ENCODE measurements at regions not wholly inside any gene's neighbourhood (a gene's known extent, or its start where the extent isn't known, plus 50 kb on each side); places are given as distances from the start of the nearest gene placed in this dataset.

GRCh38 chr20:22504829-22505377 is 79.5 kb downstream of the FOXA2 start:
- DNase-seq (ENCODE audit: low spot score) = no peak

DNA sequence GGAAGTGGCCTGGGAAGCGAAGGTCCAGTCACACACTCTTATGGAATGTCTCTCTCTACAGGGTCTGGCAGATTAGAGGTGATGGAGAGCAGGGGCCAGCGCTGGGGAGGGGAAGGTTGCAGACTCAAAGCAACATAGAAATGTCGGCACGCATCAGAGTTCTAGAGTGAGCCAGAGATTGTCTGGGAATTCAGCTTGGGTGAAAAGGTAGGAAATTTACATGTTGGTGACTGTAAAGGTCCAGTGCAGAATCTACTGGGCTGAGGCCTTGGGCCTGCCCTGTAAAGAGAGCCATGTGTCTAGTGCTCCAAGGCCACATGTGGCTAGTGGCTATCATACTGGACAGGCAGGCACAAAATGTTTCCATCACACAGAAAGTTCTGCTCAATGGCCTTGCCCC is 80.8 kb downstream of the FOXA2 start:
- no peak for DNase-seq (ENCODE audit: low spot score)

- no peak for DNase-seq (ENCODE audit: low spot score)
Observed at GRCh38 chr20:22502731-22503191, 81.6 kb downstream of the FOXA2 start.

GRCh38 chr20:22501566-22502344 is 82.6 kb downstream of the FOXA2 start:
- DNase-seq (ENCODE audit: low spot score) = no peak

- DNase-seq (ENCODE audit: low spot score) = no peak
Observed at GRCh38 chr20:22501034-22501433, 83.3 kb downstream of the FOXA2 start.

DNA sequence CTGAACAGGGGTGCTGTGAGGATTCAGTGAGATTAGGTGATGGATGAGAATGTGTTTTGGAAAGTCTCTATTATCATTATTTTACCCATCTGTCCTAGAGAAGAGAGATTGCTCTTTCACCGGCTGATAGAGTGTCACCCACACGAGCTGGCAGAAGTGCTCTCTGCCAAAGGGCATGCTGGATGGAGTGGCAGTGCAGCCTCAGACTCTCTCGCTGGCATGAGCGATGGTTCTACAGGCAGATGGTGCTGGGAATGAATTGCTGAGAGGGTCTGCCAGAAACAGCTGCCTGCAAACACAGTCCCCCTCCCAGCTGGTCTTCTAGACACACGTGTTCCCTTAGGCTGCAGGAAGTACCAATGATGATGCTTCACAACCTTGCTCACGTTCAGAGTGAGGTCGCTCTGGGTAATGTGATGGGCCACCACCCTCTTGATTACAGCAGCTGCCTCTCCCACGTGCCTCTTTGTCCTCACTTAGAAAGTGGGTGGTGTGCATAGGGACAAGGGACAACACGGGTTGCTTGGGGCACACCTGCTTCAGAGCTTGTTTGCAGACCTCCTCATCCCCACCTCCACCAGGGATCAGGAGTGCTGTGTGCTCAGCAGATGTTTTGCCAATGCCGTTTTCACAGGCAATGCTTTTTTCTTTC is 84.7 kb downstream of the FOXA2 start:
- DNase-seq (ENCODE audit: low spot score) = no peak

- no peak for DNase-seq (ENCODE audit: low spot score)
Observed at GRCh38 chr20:22496817-22497216, 87.6 kb downstream of the FOXA2 start.

DNA sequence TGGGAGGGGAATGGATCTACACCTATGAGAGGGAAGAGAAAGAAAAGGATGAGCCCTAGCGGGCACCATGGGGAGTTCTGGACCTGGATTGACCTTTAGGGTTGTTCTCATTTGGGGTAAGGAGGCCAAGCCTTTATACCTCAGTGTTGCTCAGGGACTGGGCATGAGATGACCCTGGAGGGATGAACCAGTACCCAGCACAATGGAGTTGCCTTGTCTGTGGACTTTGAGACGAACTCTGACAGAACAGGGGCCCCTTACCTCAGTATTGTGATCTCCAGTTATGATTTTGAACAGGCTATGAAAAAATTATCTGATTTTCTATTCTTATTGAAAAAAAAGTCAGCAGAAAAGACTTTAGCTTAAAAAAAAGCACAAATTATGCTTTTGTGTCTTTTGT is 88.6 kb downstream of the FOXA2 start:
- no peak for DNase-seq (ENCODE audit: low spot score)

DNA sequence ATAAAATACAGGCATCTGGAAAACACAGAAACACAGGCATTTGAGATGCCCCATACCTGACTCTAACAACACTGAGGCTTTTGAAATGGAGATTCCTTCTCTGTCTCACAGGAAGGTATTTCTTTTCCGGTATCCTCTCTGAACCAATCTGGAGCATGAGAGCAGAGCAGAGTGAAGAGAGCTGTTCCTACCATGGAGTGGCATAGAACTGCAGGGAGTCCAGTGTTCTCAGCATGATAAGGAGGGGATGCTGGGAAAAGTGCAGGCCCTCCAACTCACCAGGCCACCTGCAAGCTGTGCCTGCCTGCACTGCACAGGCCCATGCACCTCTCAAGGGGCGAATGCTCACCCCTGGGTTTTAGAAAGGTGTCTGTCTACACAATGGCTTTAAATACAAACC is 89.2 kb downstream of the FOXA2 start:
- DNase-seq (ENCODE audit: low spot score) = no peak

DNA sequence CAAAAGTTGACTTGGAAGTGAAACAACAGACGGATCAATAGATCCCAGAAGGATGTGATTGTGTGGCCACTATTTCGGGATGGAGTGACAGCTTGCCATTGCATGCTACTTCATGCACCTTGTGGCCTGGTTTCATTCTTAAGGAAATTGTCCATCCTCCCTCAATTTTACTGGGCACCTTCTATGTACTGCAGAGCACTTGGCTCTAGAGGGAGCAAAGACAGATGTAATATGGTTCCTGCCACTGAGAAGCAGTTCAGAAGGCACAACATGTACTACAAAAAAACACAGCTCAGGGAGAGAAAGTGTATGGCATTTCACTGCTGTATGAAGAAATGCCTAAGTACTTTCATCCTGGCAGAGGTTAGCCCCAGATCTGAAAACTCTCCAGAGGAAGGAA is 91.9 kb downstream of the FOXA2 start:
- no peak for DNase-seq (ENCODE audit: low spot score)

GRCh38 chr20:22491194-22491505 is 93.2 kb downstream of the FOXA2 start:
- DNase-seq (ENCODE audit: low spot score) = no peak

GRCh38 chr20:22490287-22491193 is 93.8 kb downstream of the FOXA2 start:
- no peak for DNase-seq (ENCODE audit: low spot score)

DNA sequence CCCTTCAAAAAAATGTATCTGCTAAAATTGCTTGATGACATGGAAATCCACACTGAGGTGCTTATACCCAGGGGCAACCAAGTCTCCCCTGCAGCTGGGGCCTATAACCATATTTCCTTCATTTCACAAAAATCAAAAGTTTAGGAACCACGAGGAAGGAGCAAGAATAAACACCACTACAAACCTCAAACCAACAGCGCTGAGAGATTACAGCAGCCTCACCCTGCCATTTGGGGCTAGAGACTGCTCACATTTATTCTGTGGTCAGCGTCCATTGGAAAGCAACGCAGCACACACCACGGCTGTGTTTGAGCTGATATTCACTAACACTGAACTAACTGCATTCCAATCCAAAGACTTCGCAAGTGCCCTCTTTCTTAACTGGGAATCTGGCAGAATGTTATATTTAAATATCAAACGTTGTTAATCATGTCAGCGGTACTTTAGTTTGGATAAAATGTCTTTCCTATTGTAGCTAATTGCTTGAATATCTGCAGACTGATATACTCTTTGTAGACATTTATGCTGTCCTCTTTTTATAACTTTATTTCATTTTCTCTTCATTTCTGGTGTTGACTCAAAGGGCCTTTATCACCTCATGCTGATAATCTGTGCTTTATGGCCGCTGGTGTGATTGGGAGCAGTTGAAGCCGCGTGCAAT is 94.6 kb downstream of the FOXA2 start:
- no peak for DNase-seq (ENCODE audit: low spot score)

- DNase-seq (ENCODE audit: low spot score) = no peak
Observed at GRCh38 chr20:22480336-22480735, 104.0 kb downstream of the FOXA2 start.

GRCh38 chr20:22475662-22476061 is 108.7 kb downstream of the FOXA2 start:
- DNase-seq (ENCODE audit: low spot score) = no peak

DNA sequence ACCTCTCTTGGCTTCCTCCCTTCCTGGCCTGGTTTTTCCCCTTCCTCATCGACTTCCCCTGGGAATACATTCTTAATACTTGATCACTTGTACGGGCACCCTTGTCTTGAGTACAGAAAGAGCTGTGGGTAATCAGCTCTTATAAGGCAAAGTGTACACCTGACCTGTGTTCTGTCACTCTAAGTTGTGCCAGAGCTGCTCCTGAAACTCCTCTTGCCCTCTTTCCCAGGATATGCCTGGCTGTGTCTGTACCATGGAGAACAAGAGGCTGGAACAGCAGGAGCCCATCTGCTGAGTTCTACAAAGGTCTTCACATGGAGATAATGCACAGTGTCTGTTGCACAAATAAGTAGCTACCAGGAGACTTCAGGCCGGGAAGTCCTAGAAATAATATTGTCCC is 110.1 kb downstream of the FOXA2 start:
- DNase-seq (ENCODE audit: low spot score) = no peak

DNA sequence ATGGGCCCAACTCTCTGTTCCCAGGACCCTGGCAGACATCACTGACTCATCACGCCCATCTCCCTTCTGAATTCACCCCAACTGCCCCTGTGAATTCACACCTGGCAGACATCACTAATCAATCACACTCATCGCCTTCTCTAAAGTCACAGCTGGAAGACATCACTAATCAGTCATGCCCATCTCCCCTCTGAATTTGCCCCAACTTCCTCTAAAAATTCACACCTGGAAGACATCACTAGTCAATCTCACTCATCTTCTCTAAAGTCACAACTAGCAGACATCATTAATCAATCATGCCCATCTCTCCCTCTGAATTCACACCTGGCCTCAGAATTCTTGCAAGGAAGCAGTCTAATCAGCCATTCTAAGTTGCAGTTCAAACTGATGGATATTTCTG is 111.1 kb downstream of the FOXA2 start:
- no peak for DNase-seq (ENCODE audit: low spot score)

DNA sequence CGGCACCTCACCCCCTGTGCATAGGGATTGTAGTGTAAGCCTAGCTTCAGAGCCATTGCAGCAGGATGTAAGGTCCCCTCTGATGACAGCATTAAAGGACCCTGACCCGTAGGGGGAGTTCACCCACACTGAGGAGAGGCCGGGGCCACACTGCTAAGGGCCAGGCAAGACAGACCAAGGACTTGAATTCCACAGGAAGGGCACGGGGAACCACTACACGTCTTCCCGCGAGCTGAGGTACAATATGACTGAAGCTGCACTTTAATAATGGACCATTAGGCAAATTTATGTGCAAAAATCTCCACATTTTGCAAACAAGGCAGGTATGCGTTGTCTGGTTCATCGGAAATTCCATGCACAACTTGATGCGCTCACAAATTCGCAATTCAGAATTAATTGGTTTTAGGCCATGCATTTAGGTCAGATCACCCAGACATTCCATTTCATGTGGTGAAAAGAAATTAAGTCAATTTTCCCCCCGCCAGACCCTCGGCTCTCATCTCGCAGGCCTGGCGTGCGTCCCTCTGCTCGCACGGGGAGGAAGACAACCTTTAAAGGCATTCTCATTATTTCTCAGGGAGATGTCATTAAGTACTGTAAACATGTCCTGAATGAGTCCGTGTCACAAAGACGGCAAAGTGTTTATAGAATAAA is 111.8 kb downstream of the FOXA2 start:
- no peak for DNase-seq (ENCODE audit: low spot score)

DNA sequence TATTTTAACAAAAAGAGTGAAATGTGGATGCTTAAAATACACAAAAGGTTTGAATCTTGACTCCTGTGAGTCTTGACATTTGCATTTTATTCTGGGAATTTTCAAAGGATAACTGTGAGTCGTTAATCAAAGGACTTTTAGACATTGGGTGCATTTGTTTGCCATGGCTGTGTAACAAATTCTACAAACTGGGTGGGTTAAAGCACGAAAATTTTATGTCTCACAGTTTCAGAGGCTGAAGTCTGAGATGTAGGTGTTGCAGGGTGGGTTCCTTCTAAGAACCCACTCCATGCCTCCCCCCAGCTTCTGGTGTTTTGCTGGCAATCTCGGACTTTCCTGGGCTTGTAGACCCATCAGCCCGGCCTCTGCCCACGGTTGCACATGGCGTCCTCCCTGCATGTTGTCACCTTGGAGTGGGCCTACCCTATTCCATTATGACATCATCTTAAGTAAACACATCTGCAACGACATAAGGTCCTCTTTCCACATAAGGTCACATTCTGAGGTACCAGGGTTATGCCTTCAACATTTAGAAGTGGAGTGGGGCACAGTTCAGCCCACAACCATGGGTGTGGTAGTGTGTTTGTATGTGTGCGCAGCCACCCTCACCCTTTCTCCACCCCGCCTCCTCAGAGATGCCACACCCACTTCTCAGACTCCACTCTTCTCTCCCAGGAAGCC is 113.1 kb downstream of the FOXA2 start:
- no peak for DNase-seq (ENCODE audit: low spot score)

DNA sequence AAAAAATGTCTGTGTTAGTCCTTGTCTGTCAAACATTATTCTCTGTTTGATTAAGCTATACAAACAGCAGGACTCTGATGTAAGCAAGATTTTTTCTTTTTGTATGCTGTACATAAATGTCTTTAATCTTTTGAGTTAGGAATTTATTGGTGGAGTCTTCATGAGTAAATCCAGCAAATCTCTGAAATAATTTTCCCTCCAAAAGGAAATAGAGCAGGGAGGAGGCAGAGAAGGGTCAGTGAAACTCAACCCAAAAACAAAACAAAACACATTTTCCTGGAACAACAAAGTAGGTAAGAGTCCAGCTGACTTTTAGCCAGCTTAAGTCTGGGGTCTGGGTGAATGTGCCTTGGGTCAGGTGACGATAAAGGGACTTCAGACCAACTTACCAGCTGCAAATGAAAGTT is 113.7 kb downstream of the FOXA2 start:
- no peak for DNase-seq (ENCODE audit: low spot score)

Measured in umbilical cord (tissue), 1 donor.